Kidney epithelial cell (primary cell): ENCODE measurements at regions not wholly inside any gene's neighbourhood (a gene's known extent, or its start where the extent isn't known, plus 50 kb on each side); places are given as distances from the start of the nearest gene placed in this dataset.

Experiments used
- DNase-seq: peaks from one replicate; pipeline ENCODE4 v3.0.0-alpha.2; 2010; ENCODE audit warnings: low read depth
- H3K27me3 ChIP-seq: 2 replicates; pipeline ENCODE4 v1.6.0; 2011; ENCODE audit warnings: low read length; ENCODE audit not compliant: control insufficient read depth, insufficient read depth
- H3K36me3 ChIP-seq: 2 replicates; pipeline ENCODE4 v1.5.1; 2011; ENCODE audit warnings: low read length; ENCODE audit not compliant: control insufficient read depth, insufficient read depth
- H3K4me3 ChIP-seq: 2 replicates; pipeline ENCODE4 v1.5.1; 2011; ENCODE audit warnings: low read depth, mild to moderate bottlenecking, control low read depth, low read length
- CTCF ChIP-seq: IDR thresholded peaks from 2 replicates; pipeline ENCODE4 v1.5.1; 2011; ENCODE audit warnings: mild to moderate bottlenecking, moderate library complexity, low read length, control low read depth, inconsistent platforms; ENCODE audit not compliant: insufficient read depth, poor library complexity, severe bottlenecking

GRCh38 chr5:68669864-68670575, 423.8 kb upstream of the SLC30A5 start:
- TF ChIP-seq CTCF = no peak
- DNase-seq = no peak
- no peaks in the 10 kb centered on the region for H3K27me3 ChIP-seq
- H3K36me3 ChIP-seq = no peaks in the 10 kb centered on the region
- H3K4me3 ChIP-seq = no peak overlapping the region

GRCh38 chr5:68673106-68673822, 420.6 kb upstream of the SLC30A5 start:
- no peaks in the 10 kb centered on the region for H3K27me3 ChIP-seq
- no peaks in the 10 kb centered on the region for H3K36me3 ChIP-seq
- peak; percentile 12 for DNase-seq
- no peak overlapping the region for H3K4me3 ChIP-seq
- TF ChIP-seq CTCF = no peak

GRCh38 chr5:68673823-68674180, 420.0 kb upstream of the SLC30A5 start:
- TF ChIP-seq CTCF = no peak
- DNase-seq = no peak
- Histone ChIP-seq H3K36me3 (no peaks in the 10 kb centered on the region), H3K27me3 (no peaks in the 10 kb centered on the region), H3K4me3 (no peak overlapping the region)

- DNase-seq = no peak
- H3K36me3 ChIP-seq = no peaks in the 10 kb centered on the region
- no peaks in the 10 kb centered on the region for H3K27me3 ChIP-seq
- no peak for TF ChIP-seq CTCF
- H3K4me3 ChIP-seq = no peak overlapping the region
Measured at GRCh38 chr5:68679041-68679440, 414.8 kb upstream of the SLC30A5 start.

- DNase-seq = no peak
- Histone ChIP-seq H3K27me3 (no peaks in the 10 kb centered on the region), H3K4me3 (no peak overlapping the region), H3K36me3 (no peaks in the 10 kb centered on the region)
- no peak for TF ChIP-seq CTCF
Measured at GRCh38 chr5:68680366-68680765, 413.4 kb upstream of the SLC30A5 start.
